H1 (cell line): ENCODE measurements at regions not wholly inside any gene's neighbourhood (a gene's known extent, or its start where the extent isn't known, plus 50 kb on each side); places are given as distances from the start of the nearest gene placed in this dataset.

Experiments used
- CTCF ChIA-PET: fragments of 300-600 bp; sonication (Branson Sonifier 250); formaldehyde crosslinking; loops from one replicate; lab custom pipeline; 2021; ENCODE audit not compliant: partially characterized antibody; lab: Charles Lee
- POLR2A ChIA-PET: fragments of 300-600 bp; sonication (Branson Sonifier 250); formaldehyde crosslinking; loops from one replicate; lab custom pipeline; 2021; ENCODE audit warnings: inconsistent platforms; ENCODE audit not compliant: partially characterized antibody; lab: Charles Lee
- DNase-seq, 2 experiments: peaks; one replicate each; pipeline versions ENCODE4 v3.0.0 to v3.0.0-alpha.2; 2010 to 2022; ENCODE audit warnings: low spot score in 2 of 2, low read depth in 1 of 2, mixed read lengths in 1 of 2
- FAIRE-seq: peaks from 2 replicates; lab custom pipeline; 2011; peaks lifted over from hg19 to GRCh38; lab: Jason Lieb, UNC
- H2AFZ ChIP-seq: 2 replicates; pipeline ENCODE4 v1.8.1; 2012; ENCODE audit warnings: low read length, inconsistent platforms
- H2AK5ac ChIP-seq: 2 replicates; pipeline ENCODE4 v1.6.1; 2013; ENCODE audit warnings: low read depth, low read length
- H2BK120ac ChIP-seq: replicated peaks from 2 replicates; pipeline ENCODE3; 2013; ENCODE audit warnings: low read depth, low read length, inconsistent platforms
- H2BK12ac ChIP-seq: 2 replicates; pipeline ENCODE4 v1.6.1; 2013; ENCODE audit warnings: low read depth, low read length
- H2BK15ac ChIP-seq: 2 replicates; pipeline ENCODE4 v1.6.1; 2013; ENCODE audit warnings: low read length
- H2BK20ac ChIP-seq: 2 replicates; pipeline ENCODE4 v1.6.1; 2013; ENCODE audit warnings: low read length
- H2BK5ac ChIP-seq: 2 replicates; pipeline ENCODE4 v1.6.1; 2013; ENCODE audit warnings: low read depth, low read length
- H3K14ac ChIP-seq: 2 replicates; pipeline ENCODE4 v1.6.1; 2013; ENCODE audit warnings: inconsistent platforms; ENCODE audit not compliant: insufficient read length
- H3K18ac ChIP-seq: 2 replicates; pipeline ENCODE4 v1.6.1; 2013; ENCODE audit warnings: low read length; ENCODE audit errors: extremely low read depth
- H3K23ac ChIP-seq: 2 replicates; pipeline ENCODE4 v1.6.1; 2013; ENCODE audit warnings: inconsistent platforms; ENCODE audit not compliant: insufficient read length
- H3K23me2 ChIP-seq: 2 replicates; pipeline ENCODE4 v1.6.1; 2013; ENCODE audit warnings: low read depth, low read length
- H3K27ac ChIP-seq: 2 replicates; pipeline ENCODE4 v1.6.1; 2011; ENCODE audit warnings: low read depth, low read length, inconsistent platforms
- H3K27me3 ChIP-seq, 4 experiments: replicated peaks in 1 of 4; 1 replicate in 1 of 4; 2 replicates in 3 of 4; pipeline versions ENCODE4 v1.6.1 to v1.8.1; 2011 to 2013; ENCODE audit warnings: low read length in 3 of 4, mild to moderate bottlenecking in 3 of 4, inconsistent platforms in 2 of 4, mixed read lengths in 2 of 4, moderate library complexity in 1 of 4; ENCODE audit not compliant: control insufficient read depth in 3 of 4, insufficient read depth in 3 of 4; ENCODE audit errors: extremely low read depth in 1 of 4
- H3K36me3 ChIP-seq, 4 experiments: 2 replicates each; pipeline versions ENCODE4 v1.6.1 to v1.8.1; 2011 to 2013; ENCODE audit warnings: mild to moderate bottlenecking in 4 of 4, low read length in 3 of 4, moderate library complexity in 2 of 4, control low read depth in 1 of 4, inconsistent platforms in 1 of 4; ENCODE audit not compliant: insufficient read depth in 4 of 4, control insufficient read depth in 2 of 4
- H3K4ac ChIP-seq: replicated peaks from 2 replicates; pipeline ENCODE3; 2013; ENCODE audit warnings: low read length, low read depth, mixed read lengths, inconsistent platforms; ENCODE audit not compliant: insufficient read length
- H3K4me1 ChIP-seq, 4 experiments: replicated peaks in 1 of 4; 1 replicate in 1 of 4; 2 replicates in 3 of 4; pipeline versions ENCODE4 v1.6.1 to v1.8.1; 2011 to 2013; ENCODE audit warnings: low read length in 3 of 4, inconsistent platforms in 2 of 4, mixed read lengths in 1 of 4; ENCODE audit not compliant: insufficient read depth in 4 of 4, control insufficient read depth in 3 of 4
- H3K4me2 ChIP-seq, 2 experiments: 2 replicates each; pipeline versions ENCODE4 v1.6.1 to v1.8.1; 2011 to 2013; ENCODE audit warnings: low read depth in 2 of 2, low read length in 2 of 2, control low read depth in 1 of 2, inconsistent platforms in 1 of 2, mild to moderate bottlenecking in 1 of 2; ENCODE audit not compliant: insufficient read depth in 1 of 2
- H3K4me3 ChIP-seq, 4 experiments: fragments of 200-600, 300-600 bp in 1 of 4; sonication (generic), shearing (Covaris generic), sonication (Bioruptor Twin) in 1 of 4; 2 replicates each; pipeline versions ENCODE4 v1.5.1 to v1.8.1; 2011 to 2016; ENCODE audit warnings: low read length in 4 of 4, low read depth in 3 of 4, control low read depth in 2 of 4, inconsistent platforms in 2 of 4, mild to moderate bottlenecking in 2 of 4, mixed read lengths in 1 of 4, moderate library complexity in 1 of 4; ENCODE audit not compliant: insufficient read depth in 2 of 4; ENCODE audit errors: extremely low read depth in 1 of 4
- H3K56ac ChIP-seq: replicated peaks from 2 replicates; pipeline ENCODE3; 2013; ENCODE audit warnings: low read depth, mild to moderate bottlenecking, mixed read lengths, low read length, inconsistent platforms; ENCODE audit not compliant: insufficient read length
- H3K79me1 ChIP-seq: 2 replicates; pipeline ENCODE4 v1.6.1; 2013; ENCODE audit warnings: low read depth, low read length, control low read depth
- H3K79me2 ChIP-seq, 2 experiments: 2 replicates each; pipeline versions ENCODE4 v1.6.1 to v1.8.1; 2012 to 2013; ENCODE audit warnings: low read length in 2 of 2, mild to moderate bottlenecking in 2 of 2, inconsistent platforms in 1 of 2; ENCODE audit not compliant: insufficient read depth in 2 of 2, control insufficient read depth in 1 of 2
- H3K9ac ChIP-seq, 4 experiments: replicated peaks in 1 of 4; 1 replicate in 1 of 4; 2 replicates in 3 of 4; pipeline versions ENCODE4 v1.6.1 to v1.8.1; 2011 to 2013; ENCODE audit warnings: low read depth in 3 of 4, low read length in 3 of 4, control low read depth in 2 of 4, mild to moderate bottlenecking in 2 of 4, moderate library complexity in 2 of 4, inconsistent platforms in 1 of 4; ENCODE audit errors: extremely low read depth in 1 of 4
- H3K9me3 ChIP-seq, 2 experiments: 2 replicates each; pipeline versions ENCODE4 v1.6.1 to v1.8.1; 2012 to 2013; ENCODE audit warnings: mild to moderate bottlenecking in 2 of 2, moderate library complexity in 2 of 2, control low read depth in 1 of 2, inconsistent platforms in 1 of 2, low read depth in 1 of 2, low read length in 1 of 2, mixed read lengths in 1 of 2; ENCODE audit not compliant: insufficient read depth in 2 of 2
- H4K20me1 ChIP-seq, 2 experiments: replicated peaks in 1 of 2; 2 replicates each; pipeline versions ENCODE3 to v1.8.1; 2011 to 2013; ENCODE audit warnings: inconsistent platforms in 2 of 2, low read length in 2 of 2, mild to moderate bottlenecking in 1 of 2; ENCODE audit not compliant: insufficient read depth in 2 of 2, control insufficient read depth in 1 of 2
- H4K5ac ChIP-seq: 2 replicates; pipeline ENCODE4 v1.6.1; 2013; ENCODE audit warnings: low read length, low read depth, mixed read lengths, inconsistent platforms; ENCODE audit not compliant: insufficient read length
- H4K8ac ChIP-seq: 2 replicates; pipeline ENCODE4 v1.8.0; 2013; ENCODE audit warnings: mild to moderate bottlenecking, moderate library complexity, low read length, inconsistent platforms; ENCODE audit not compliant: insufficient read depth; ENCODE audit errors: extremely low read depth
- H4K91ac ChIP-seq: replicated peaks from 2 replicates; pipeline ENCODE3; 2013; ENCODE audit warnings: low read length, mixed read lengths, inconsistent platforms; ENCODE audit not compliant: insufficient read length
- ATF2 ChIP-seq: IDR thresholded peaks from 2 replicates; pipeline ENCODE4 v1.6.1; 2012; ENCODE audit warnings: low read length, inconsistent platforms
- CTBP2 ChIP-seq: IDR thresholded peaks from 2 replicates; pipeline ENCODE4 v1.7.0; 2011; ENCODE audit warnings: borderline replicate concordance, mild to moderate bottlenecking, moderate library complexity, mixed read lengths, low read length; ENCODE audit not compliant: insufficient read depth, insufficient read length
- EZH2 ChIP-seq: fragments of 200-600 bp; sonication (generic); IDR thresholded peaks from 2 replicates; pipeline ENCODE4 v1.7.1; 2012; ENCODE audit warnings: low read depth, mild to moderate bottlenecking, moderate library complexity, low read length, inconsistent platforms; ENCODE audit not compliant: severe bottlenecking
- GTF2F1 ChIP-seq: IDR thresholded peaks from 2 replicates; pipeline ENCODE4 v1.6.1; 2012; ENCODE audit warnings: low read depth, low read length, improper control_type of control experiment, borderline replicate concordance
- JUND ChIP-seq: IDR thresholded peaks from 2 replicates; pipeline ENCODE4 v1.6.1; 2011; ENCODE audit warnings: mild to moderate bottlenecking, improper control_type of control experiment, low read length
- NRF1 ChIP-seq: IDR thresholded peaks from 2 replicates; pipeline ENCODE4 v1.6.1; 2011; ENCODE audit warnings: mild to moderate bottlenecking, low read depth, low read length, improper control_type of control experiment
- POLR2A ChIP-seq, 2 experiments: IDR thresholded peaks; 1 replicate in 1 of 2; 2 replicates in 1 of 2; pipeline ENCODE4 v1.6.1; 2011; ENCODE audit warnings: low read depth in 2 of 2, low read length in 2 of 2, mild to moderate bottlenecking in 2 of 2; ENCODE audit errors: control extremely low read depth in 1 of 2
- RXRA ChIP-seq: IDR thresholded peaks from 2 replicates; pipeline ENCODE4 v1.6.1; 2011; ENCODE audit warnings: low read depth, mild to moderate bottlenecking, low read length, moderate library complexity; ENCODE audit not compliant: insufficient read depth
- SIN3A ChIP-seq, 2 experiments: IDR thresholded peaks in 1 of 2; conservative IDR thresholded peaks in 1 of 2; 2 replicates each; pipeline ENCODE4 v1.6.1; 2011 to 2012; ENCODE audit warnings: low read length in 2 of 2, improper control_type of control experiment in 1 of 2, low read depth in 1 of 2, mild to moderate bottlenecking in 1 of 2
- SIX5 ChIP-seq: IDR thresholded peaks from 2 replicates; pipeline ENCODE4 v1.6.1; 2011; ENCODE audit warnings: mild to moderate bottlenecking, low read depth, low read length
- SP2 ChIP-seq: IDR thresholded peaks from 2 replicates; pipeline ENCODE4 v1.6.1; 2012; ENCODE audit warnings: mild to moderate bottlenecking, low read length, inconsistent platforms
- SRF ChIP-seq: IDR thresholded peaks from 2 replicates; pipeline ENCODE4 v1.6.1; 2011; ENCODE audit warnings: mild to moderate bottlenecking, low read depth, low read length, moderate library complexity
- TAF1 ChIP-seq: IDR thresholded peaks from 2 replicates; pipeline ENCODE4 v1.6.1; 2011; ENCODE audit warnings: mild to moderate bottlenecking, low read depth, low read length
- TAF7 ChIP-seq: optimal IDR thresholded peaks from 2 replicates; pipeline ENCODE3; 2011; ENCODE audit warnings: low read depth, mild to moderate bottlenecking, inconsistent platforms, low read length, moderate library complexity, borderline replicate concordance
- WGBS, 2 experiments: shearing (Covaris generic) in 1 of 2; methylation state at CpG; one replicate each; pipeline versions ENCODE4 v1.1.6 to v1.1.7; 2013 to 2015; ENCODE audit warnings: low lambda C conversion rate in 2 of 2, mixed read lengths in 2 of 2, inconsistent platforms in 1 of 2, low coverage in 1 of 2, missing lambda C conversion rate in 1 of 2; ENCODE audit not compliant: insufficient replicate concordance in 2 of 2, insufficient coverage in 1 of 2, insufficient read length in 1 of 2; ENCODE audit errors: extremely low coverage in 1 of 2, missing lambda C conversion rate in 1 of 2; 5-methylcytosine and 5-hydroxymethylcytosine counted together

- Histone ChIP-seq H3K18ac (no peak overlapping the region), H3K79me2 (no peaks in the 10 kb centered on the region), H4K20me1 (no peaks in the 10 kb centered on the region), H3K4me3 (no peak overlapping the region), H4K91ac (no peak overlapping the region), H2BK120ac (no peak overlapping the region), H2BK15ac (no peak overlapping the region), H2BK12ac (no peak overlapping the region), H2BK5ac (no peak overlapping the region), H2AK5ac (no peak overlapping the region), H3K56ac (no peak overlapping the region), H3K9me3 (no peaks in the 10 kb centered on the region), H3K27me3 (no peaks in the 10 kb centered on the region), H3K36me3 (no peaks in the 10 kb centered on the region), H3K4me1 (peaks cover 0 to 3% (median 0%) of the 10 kb centered on the region in 4 experiments; a peak in 1 of 7 replicates), H2AFZ (no peak overlapping the region), H3K79me1 (no peaks in the 10 kb centered on the region), H3K14ac (no peak overlapping the region), H4K8ac (no peak overlapping the region), H3K27ac (no peak overlapping the region), H3K4me2 (no peak overlapping the region), H3K23ac (no peak overlapping the region), H4K5ac (no peak overlapping the region), H3K4ac (no peak overlapping the region), H3K23me2 (no peaks in the 10 kb centered on the region), H3K9ac (no peak overlapping the region), H2BK20ac (no peak overlapping the region)
- 89% methylated on average over 3 of the region's 3 CpGs; no CpG with 5 or more reads in 1 of the 2 experiments for WGBS, 2 experiments
- ChIA-PET POLR2A (no interaction called here), CTCF (interaction anchor here (1.1 kb wide), 1 partner anchor 115 kb away, joined by 3 read pairs; no protein-coding TSS in a partner anchor)
- FAIRE-seq, result no peak
- DNase-seq, result no peak
- TF ChIP-seq SP2 (no peak), ATF2 (no peak), SRF (no peak), RXRA (no peak), TAF7 (no peak), EZH2 (no peak), POLR2A (IDR thresholded peaks at IDR 0.05; ENCODE audit: control extremely low read depth in 1 of 2, low read depth in 2 of 2, low read length in 2 of 2) (no peak), GTF2F1 (no peak), JUND (no peak), CTBP2 (no peak), TAF1 (no peak), NRF1 (no peak), SIX5 (no peak), SIN3A (conservative IDR thresholded peaks at IDR 0.05 in 1 of 2, IDR thresholded peaks at IDR 0.05 in 1 of 2; ENCODE audit: low read depth in 1 of 2, low read length in 2 of 2) (no peak)
Observed at GRCh38 chr18:4908328-4908727, 288.7 kb downstream of the AKAIN1 start.
